Type B pancreatic cell (in vitro differentiated cells): ENCODE measurements at regions not wholly inside any gene's neighbourhood (a gene's known extent, or its start where the extent isn't known, plus 50 kb on each side); places are given as distances from the start of the nearest gene placed in this dataset.

Experiments used
- DNase-seq: peaks from one replicate; pipeline ENCODE4 v3.0.0; 2021; ENCODE audit warnings: mixed read lengths; ENCODE audit not compliant: unreplicated experiment; ENCODE audit errors: extremely low spot score
- H3K27ac Mint-ChIP-seq: 2 replicates; pipeline ENCODE4 v1.8.0; 2021; ENCODE audit warnings: mild to moderate bottlenecking, mixed read lengths
- H3K27me3 Mint-ChIP-seq: 2 replicates; pipeline ENCODE4 v1.8.0; 2021; ENCODE audit warnings: mixed read lengths
- H3K36me3 Mint-ChIP-seq: 2 replicates; pipeline ENCODE4 v1.8.0; 2021; ENCODE audit warnings: mixed read lengths
- H3K4me1 Mint-ChIP-seq: one replicate; pipeline ENCODE4 v1.8.0; 2021; ENCODE audit warnings: mixed read lengths; ENCODE audit not compliant: unreplicated experiment
- H3K4me3 Mint-ChIP-seq: 2 replicates; pipeline ENCODE4 v1.8.0; 2021; ENCODE audit warnings: mild to moderate bottlenecking, mixed read lengths
- H3K9me3 Mint-ChIP-seq: 2 replicates; pipeline ENCODE4 v1.8.0; 2021; ENCODE audit warnings: mixed read lengths
- CTCF ChIP-seq: fragments of 200-600 bp; sonication (generic); conservative IDR thresholded peaks from 2 replicates; pipeline ENCODE4 v1.5.0; 2021; ENCODE audit warnings: antibody characterized with exemption, mild to moderate bottlenecking

DNA sequence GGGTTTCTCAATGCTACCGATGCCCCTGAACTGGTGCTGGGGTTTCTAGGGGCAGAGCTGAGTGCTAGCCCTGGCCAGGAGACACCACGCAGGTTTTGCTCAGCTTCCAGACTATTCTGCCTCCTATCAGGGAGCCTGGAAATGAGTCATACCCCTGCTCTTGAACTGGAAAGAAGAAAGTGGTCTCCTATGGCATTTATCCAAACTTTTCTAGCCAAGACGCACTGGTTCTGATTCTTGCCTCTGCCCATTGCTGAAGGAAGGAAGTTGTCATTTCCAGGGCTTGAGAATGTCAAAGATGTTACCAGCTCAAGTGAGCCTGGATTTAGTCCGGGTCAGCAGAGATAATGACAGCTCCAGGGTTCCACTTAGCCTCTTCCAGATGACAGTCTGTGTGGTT lies 561.9 kb downstream of the CDK5RAP2 start:
- no peaks in the 10 kb centered on the region for H3K9me3 Mint-ChIP-seq
- TF ChIP-seq CTCF = no peak
- no peak overlapping the region for H3K27ac Mint-ChIP-seq
- no peak for DNase-seq
- H3K4me1 Mint-ChIP-seq = no peaks in the 10 kb centered on the region
- peaks cover 8% of the 10 kb centered on the region for H3K27me3 Mint-ChIP-seq
- H3K4me3 Mint-ChIP-seq = no peak overlapping the region
- no peaks in the 10 kb centered on the region for H3K36me3 Mint-ChIP-seq

GRCh38 chr9:120016231-120016630 lies 563.7 kb downstream of the CDK5RAP2 start:
- H3K9me3 Mint-ChIP-seq = no peaks in the 10 kb centered on the region
- H3K27me3 Mint-ChIP-seq = peaks cover 8% of the 10 kb centered on the region
- no peaks in the 10 kb centered on the region for H3K4me1 Mint-ChIP-seq
- no peak overlapping the region for H3K27ac Mint-ChIP-seq
- H3K4me3 Mint-ChIP-seq = no peak overlapping the region
- DNase-seq = no peak
- TF ChIP-seq CTCF = no peak
- H3K36me3 Mint-ChIP-seq = no peaks in the 10 kb centered on the region

DNA sequence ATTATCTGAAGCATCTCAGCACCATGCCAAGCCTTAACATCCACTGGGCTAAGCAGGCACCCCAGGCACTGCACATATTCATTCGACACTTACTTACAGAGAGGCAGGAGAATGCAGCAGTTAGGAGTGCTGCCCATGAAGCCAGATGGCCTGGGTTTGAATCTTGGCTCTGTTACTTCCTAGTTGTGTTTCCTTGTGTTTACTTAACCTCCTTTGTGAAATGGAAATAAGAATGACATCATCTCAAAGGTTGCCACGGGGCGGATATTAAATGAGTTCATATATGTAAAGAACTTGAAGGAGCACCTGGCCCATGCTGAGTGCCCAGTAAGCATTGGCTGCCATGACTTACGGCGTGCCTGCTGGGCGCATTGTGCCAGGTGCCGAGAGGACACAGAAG lies 565.2 kb downstream of the CDK5RAP2 start:
- Mint-ChIP-seq H3K9me3 (peaks cover 3% of the 10 kb centered on the region), H3K27me3 (peaks cover 8% of the 10 kb centered on the region), H3K4me3 (no peak overlapping the region), H3K4me1 (no peaks in the 10 kb centered on the region), H3K36me3 (no peaks in the 10 kb centered on the region), H3K27ac (no peak overlapping the region)
- no peak for TF ChIP-seq CTCF
- no peak for DNase-seq

DNA sequence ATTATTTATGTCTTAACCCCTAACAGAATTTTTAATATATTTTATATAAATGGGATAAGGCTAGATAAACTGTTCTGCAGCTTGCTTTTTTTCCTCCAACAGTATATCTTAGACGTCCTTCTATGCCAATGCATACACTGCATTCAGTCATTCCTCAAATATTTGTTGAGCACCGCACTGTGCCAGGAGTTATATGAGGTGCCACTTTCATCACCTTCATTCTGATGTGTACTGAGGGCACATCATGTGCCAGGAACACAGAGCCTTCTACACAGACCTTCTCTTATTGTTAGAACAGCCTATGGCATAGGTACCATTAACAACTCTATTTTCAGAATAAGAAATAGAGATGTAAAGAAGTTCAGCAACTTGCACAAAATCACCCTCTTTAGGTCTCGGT lies 570.1 kb downstream of the CDK5RAP2 start:
- peaks cover 12% of the 10 kb centered on the region for H3K27me3 Mint-ChIP-seq
- H3K9me3 Mint-ChIP-seq = peaks cover 3% of the 10 kb centered on the region
- H3K27ac Mint-ChIP-seq = no peak overlapping the region
- no peaks in the 10 kb centered on the region for H3K4me1 Mint-ChIP-seq
- no peak for DNase-seq
- no peaks in the 10 kb centered on the region for H3K36me3 Mint-ChIP-seq
- TF ChIP-seq CTCF = no peak
- no peak overlapping the region for H3K4me3 Mint-ChIP-seq

GRCh38 chr9:120001536-120001935 lies 578.4 kb downstream of the CDK5RAP2 start:
- Mint-ChIP-seq H3K4me1 (no peaks in the 10 kb centered on the region), H3K27me3 (peaks cover 2% of the 10 kb centered on the region), H3K9me3 (no peaks in the 10 kb centered on the region), H3K4me3 (no peak overlapping the region), H3K27ac (no peak overlapping the region), H3K36me3 (no peaks in the 10 kb centered on the region)
- TF ChIP-seq CTCF = no peak
- no peak for DNase-seq

GRCh38 chr9:119998614-119999013 lies 581.4 kb downstream of the CDK5RAP2 start:
- no peaks in the 10 kb centered on the region for H3K4me1 Mint-ChIP-seq
- H3K9me3 Mint-ChIP-seq = no peaks in the 10 kb centered on the region
- H3K27ac Mint-ChIP-seq = no peak overlapping the region
- no peak overlapping the region for H3K4me3 Mint-ChIP-seq
- no peak for TF ChIP-seq CTCF
- DNase-seq = no peak
- H3K27me3 Mint-ChIP-seq = no peaks in the 10 kb centered on the region
- H3K36me3 Mint-ChIP-seq = no peaks in the 10 kb centered on the region
